NCI-H1694 treated with DMSO at 0.1 percent for 48 hours (cell line): ENCODE measurements at regions not wholly inside any gene's neighbourhood (a gene's known extent, or its start where the extent isn't known, plus 50 kb on each side); places are given as distances from the start of the nearest gene placed in this dataset.

Experiments used
- DNase-seq: peaks from one replicate; lab custom pipeline; 2025; lab: John Stamatoyannopoulos, UW

- no peak for DNase-seq
These were observed 256.5 kb downstream of the SHQ1 start for GRCh38 chr3:72591522-72592421.

GRCh38 chr3:72590732-72591221 lies 257.5 kb downstream of the SHQ1 start:
- no peak for DNase-seq

GRCh38 chr3:72587282-72587681 lies 261.0 kb downstream of the SHQ1 start:
- DNase-seq: no peak

- no peak for DNase-seq
These were observed 261.6 kb downstream of the SHQ1 start for GRCh38 chr3:72586694-72587093.

- no peak for DNase-seq
These were observed 262.3 kb downstream of the SHQ1 start for GRCh38 chr3:72585966-72586365.

GRCh38 chr3:72584262-72584661 lies 264.0 kb downstream of the SHQ1 start:
- no peak for DNase-seq

GRCh38 chr3:72582963-72583362 lies 265.3 kb downstream of the SHQ1 start:
- DNase-seq: no peak

GRCh38 chr3:72582211-72582878 lies 265.9 kb downstream of the SHQ1 start:
- no peak for DNase-seq

GRCh38 chr3:72580900-72581299 lies 267.3 kb downstream of the SHQ1 start:
- DNase-seq: no peak

GRCh38 chr3:72580246-72580756 lies 267.9 kb downstream of the SHQ1 start:
- DNase-seq: no peak

- no peak for DNase-seq
These were observed 268.5 kb downstream of the SHQ1 start for GRCh38 chr3:72579581-72580245.

- no peak for DNase-seq
These were observed 269.1 kb downstream of the SHQ1 start for GRCh38 chr3:72579191-72579580.

GRCh38 chr3:72577190-72577589 lies 271.1 kb downstream of the SHQ1 start:
- no peak for DNase-seq

GRCh38 chr3:72576563-72576962 lies 271.7 kb downstream of the SHQ1 start:
- no peak for DNase-seq

GRCh38 chr3:72574144-72574543 lies 274.1 kb downstream of the SHQ1 start:
- no peak for DNase-seq

- no peak for DNase-seq
These were observed 275.2 kb downstream of the SHQ1 start for GRCh38 chr3:72573051-72573450.

- no peak for DNase-seq
These were observed 275.7 kb downstream of the SHQ1 start for GRCh38 chr3:72572489-72573007.

- no peak for DNase-seq
These were observed 276.6 kb downstream of the SHQ1 start for GRCh38 chr3:72571638-72572114.

- DNase-seq: no peak
These were observed 277.2 kb downstream of the SHQ1 start for GRCh38 chr3:72571052-72571451.

- DNase-seq: no peak
These were observed 278.3 kb downstream of the SHQ1 start for GRCh38 chr3:72569754-72570440.

- no peak for DNase-seq
These were observed 280.2 kb downstream of the SHQ1 start for GRCh38 chr3:72568083-72568482.
